ENCODE measurements at regions not wholly inside any gene's neighbourhood (a gene's known extent, or its start where the extent isn't known, plus 50 kb on each side); places are given as distances from the start of the nearest gene placed in this dataset.
"Not testable (repeated sequence)": the region's sequence is repeated elsewhere in the genome, so short reads cannot be mapped to it uniquely, and the experiment has no call there.

DNA sequence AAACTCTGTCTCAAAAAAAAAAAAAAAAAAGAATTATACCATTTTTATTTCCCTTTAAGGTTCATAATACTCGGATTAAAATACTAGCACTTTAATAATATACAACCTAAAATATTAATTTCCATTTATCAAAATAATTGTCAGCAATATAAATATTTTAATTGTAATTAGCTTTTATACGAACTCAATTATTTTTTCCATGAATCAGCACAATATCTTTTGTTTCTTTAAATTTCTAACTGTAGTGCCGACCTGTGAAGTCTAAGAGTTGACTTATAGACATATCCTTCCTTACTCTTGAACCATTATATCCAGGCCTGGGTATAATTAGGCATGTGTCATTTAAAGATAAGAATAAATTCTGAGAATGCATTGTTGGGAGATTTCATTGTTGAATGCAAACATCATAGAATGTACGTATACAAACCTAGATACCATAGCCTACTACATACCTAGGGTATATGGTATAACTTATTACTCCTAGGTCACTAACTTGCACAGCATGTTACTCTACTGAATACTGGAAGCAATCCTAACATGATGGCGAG lies 996.7 kb upstream of the TMPRSS15 start:
- DNase-seq: no peak
- in situ Hi-C loops (cut with MboI; ENCODE audit: low pct_unique_long_range_greater_than_20kb, low sequenced_read_pairs): no loop called here

DNA sequence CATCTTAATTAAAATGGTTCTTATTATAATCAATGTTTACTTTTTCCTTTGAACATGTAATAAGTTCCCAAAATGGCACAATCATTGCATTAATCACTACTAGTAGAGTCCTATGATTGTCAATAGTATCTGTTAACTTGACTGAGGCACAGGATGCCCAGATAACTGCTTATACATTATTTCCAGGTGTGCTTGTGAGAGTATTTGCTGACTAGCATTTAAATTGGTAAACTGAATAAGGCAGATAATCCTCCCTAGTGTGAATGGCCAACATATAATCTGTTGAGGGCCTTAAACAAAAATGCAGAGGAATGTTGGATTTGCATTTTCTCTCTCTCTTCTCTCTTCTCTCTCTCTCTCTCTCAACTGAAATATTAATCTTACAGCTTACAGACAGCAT lies 999.3 kb upstream of the TMPRSS15 start:
- no peak for DNase-seq
- in situ Hi-C loops (cut with MboI; ENCODE audit: low pct_unique_long_range_greater_than_20kb, low sequenced_read_pairs): no loop called here

DNA sequence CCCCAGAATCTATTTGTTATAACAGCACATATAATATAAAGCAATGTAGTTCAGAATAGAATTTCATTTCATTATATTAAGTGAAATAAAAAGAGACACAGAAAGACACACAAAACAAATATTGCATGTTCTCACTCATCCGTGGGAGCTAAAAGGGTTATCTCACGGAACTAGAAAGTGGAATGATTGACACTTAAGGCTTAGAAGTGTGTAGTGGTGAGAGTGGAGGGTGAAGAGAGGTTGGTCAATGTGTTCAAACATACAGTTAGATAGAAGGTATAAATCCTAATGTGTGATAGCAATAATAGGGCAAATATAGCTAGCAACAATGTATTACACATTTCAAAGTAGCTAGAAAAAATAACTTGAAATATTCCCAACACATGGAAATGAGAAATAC lies 1001.7 kb upstream of the TMPRSS15 start:
- in situ Hi-C loops (cut with MboI; ENCODE audit: low pct_unique_long_range_greater_than_20kb, low sequenced_read_pairs): no loop called here
- DNase-seq: no peak

DNA sequence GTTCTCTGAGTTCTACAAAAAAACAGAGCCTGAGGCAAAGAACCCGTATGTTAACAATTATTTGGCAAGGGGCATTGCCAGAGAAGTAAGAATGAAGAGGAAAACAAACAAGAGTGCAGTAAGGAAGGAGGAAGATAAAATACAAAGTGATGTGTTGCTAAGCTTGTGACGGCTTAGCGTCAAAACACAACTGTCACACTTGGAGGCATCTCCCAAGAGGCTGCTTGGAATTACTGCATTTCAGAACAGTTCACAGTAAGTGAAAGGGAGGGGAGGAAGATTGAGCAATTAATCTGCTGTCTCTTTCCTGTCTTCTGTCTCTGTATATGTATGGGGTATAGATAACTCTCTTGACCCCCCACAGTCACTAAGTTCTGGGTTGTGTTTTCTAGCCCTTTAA lies 1017.0 kb upstream of the TMPRSS15 start:
- no peak for DNase-seq
- in situ Hi-C loops (cut with MboI; ENCODE audit: low pct_unique_long_range_greater_than_20kb, low sequenced_read_pairs): no loop called here

DNA sequence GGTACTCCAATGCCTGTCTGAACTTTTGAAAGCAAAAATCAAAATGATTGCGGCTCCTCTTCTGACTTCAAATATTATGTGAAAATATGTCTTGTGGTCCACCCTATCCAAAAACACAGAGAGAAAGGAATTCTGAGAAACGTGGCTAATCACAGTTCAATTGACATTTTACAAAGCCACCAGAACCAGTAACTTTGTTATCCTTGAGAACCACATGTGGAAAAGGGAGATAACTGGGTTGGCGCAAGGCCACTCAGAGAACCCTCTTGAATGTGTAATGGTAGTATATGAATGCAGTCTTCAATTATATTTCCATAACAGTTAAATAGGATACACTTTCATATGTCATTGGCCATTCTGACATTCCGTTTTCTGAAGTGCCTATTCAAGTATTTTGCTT lies 1030.0 kb upstream of the TMPRSS15 start:
- DNase-seq: no peak
- in situ Hi-C loops (cut with MboI; ENCODE audit: low pct_unique_long_range_greater_than_20kb, low sequenced_read_pairs): no loop called here

DNA sequence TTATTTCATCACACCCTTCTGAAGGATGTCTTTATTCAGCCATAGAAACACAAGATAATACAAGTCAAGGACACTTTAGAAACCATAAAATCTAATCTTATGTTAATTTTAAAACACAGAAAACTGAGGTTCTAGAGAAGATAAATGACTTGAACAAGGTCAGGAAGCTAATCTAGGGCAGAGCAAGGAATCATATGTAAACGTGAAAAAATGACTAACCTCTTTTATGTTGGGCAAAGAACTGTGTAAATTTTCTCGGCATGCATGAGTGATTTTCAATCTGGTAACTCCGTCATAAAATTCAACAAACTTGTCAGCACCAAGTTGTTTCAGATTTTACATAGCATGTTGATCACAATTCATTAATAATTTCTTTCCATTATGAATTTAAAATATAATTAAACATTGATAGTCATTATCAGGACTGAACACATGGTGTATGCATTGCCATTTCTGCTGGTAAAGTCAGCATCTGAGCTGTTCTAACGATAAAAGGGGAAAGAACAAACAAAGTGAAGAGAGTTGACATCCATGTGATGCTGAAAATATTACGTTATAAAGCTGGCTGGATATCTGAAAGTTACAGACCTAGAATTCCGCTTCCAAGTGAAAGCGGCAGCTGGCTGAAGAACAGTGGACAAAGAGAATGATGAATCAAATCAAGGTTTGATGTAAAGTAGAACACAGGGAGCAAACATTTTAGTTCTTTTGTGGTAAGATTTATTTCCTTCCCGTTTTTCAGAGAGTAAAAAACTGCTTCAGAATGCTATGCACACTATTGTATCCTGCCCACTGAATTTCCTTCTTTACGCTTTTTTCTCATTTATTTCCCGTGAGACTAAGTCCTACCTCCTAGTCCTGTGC lies 1037.4 kb upstream of the TMPRSS15 start:
- peak; percentile 70 for DNase-seq
- in situ Hi-C loops (cut with MboI; ENCODE audit: low pct_unique_long_range_greater_than_20kb, low sequenced_read_pairs): no loop called here

DNA sequence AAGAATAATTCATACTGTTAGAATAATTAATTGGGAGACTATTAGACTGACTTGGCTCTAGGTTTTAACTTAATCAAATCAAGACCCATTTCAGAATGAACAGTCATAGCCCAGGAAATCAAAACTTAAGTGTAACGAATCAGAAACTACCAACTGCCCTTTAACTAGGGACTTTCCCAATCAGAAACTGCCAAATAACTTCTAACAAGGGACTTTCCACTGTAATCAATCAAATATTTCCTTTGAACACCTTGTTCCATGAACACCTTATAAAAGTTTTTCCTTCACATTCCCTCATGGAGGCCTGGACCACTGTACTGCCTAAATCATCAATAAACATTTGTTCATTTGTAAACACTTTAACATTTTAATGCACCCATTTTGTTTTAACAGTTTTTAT lies 1054.7 kb upstream of the TMPRSS15 start:
- in situ Hi-C loops (cut with MboI; ENCODE audit: low pct_unique_long_range_greater_than_20kb, low sequenced_read_pairs): no loop called here

DNA sequence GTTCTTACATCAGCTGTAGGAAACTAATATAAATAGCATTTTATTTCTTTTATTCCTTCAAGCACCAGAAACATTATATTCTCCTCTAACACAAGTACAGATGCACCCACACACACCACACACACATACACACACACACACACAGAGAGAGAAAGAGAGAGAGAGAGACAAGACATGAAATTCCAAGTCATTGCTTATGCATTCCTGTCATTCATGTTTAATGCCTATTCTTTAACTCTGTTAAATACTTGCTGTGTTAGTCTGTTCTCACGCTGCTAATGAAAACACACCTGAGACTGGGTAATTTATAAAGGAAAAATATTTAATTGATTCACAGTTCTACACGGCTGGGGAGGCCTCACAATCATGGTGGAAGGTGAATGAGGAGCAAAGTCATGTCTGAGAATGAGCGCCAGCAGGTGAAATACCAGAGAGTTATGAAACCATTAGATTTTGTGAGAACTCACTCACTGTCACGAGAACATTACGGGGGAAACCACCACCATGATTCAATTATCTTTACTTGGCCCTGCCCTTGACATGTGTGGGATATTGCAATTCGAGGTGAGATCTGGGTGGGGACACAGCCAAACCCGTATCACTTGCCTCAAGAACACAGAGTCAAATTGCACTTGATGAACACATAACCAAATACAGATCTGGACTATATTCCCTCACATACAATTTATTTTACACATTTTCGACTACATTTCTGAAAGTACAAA lies 1058.1 kb upstream of the TMPRSS15 start:
- in situ Hi-C loops (cut with MboI; ENCODE audit: low pct_unique_long_range_greater_than_20kb, low sequenced_read_pairs): no loop called here
- no peak for DNase-seq

More for the DNA sequence above, 1054.7 kb upstream of the TMPRSS15 start:
- no peak for DNase-seq

DNA sequence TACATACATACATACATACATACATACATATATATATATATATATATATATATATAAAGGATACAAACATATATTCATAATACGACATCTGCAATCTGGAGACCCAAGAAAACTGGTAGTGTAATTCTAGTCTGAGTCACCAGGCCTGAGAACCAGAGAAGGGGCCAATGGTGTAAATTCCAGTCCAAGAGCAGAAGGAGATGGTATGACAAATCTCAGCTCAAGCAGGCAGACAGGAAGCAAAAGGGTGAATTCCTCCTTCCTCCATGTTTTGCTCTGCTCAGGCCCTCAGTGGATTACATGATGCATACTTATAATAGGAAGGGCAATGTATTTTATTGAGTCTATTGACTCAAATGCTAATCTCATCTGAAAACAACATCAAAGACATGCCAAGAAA lies 1060.4 kb upstream of the TMPRSS15 start:
- in situ Hi-C loops (cut with MboI; ENCODE audit: low pct_unique_long_range_greater_than_20kb, low sequenced_read_pairs): no loop called here
- no peak for DNase-seq

DNA sequence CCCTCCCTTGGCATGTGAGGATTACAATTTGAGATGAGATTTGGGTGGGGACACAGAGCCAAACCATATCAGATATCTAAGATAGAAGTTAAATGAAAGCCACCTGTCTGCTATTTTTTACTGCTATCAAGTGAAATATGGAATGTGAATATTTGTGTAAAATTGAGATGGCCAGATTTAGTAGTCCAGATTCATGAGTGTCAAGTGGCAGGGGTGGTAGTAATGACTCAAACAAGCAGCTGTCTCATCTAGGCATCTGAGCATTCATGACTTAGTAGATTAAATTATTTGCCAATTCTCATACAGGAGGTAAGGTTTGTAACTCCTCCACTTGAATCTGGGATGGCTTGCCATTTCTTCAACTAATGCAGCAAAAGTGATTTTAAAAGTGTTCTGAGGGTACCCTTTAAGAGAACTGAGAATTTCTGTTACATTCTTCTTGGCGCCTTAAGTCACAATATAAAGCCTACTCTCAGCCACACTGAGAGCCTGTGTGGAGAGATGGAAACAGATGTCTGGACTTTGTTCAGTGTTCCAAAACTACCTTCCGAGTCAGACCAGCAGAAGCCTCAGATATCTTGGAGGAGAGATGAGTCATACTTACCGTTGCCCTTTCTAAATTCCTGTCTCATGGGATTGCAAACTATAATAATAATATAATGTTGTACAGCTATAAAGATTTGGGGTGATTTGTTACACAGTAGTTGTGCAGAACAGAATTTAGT lies 1065.6 kb upstream of the TMPRSS15 start:
- in situ Hi-C loops (cut with MboI; ENCODE audit: low pct_unique_long_range_greater_than_20kb, low sequenced_read_pairs): no loop called here
- DNase-seq: no peak

DNA sequence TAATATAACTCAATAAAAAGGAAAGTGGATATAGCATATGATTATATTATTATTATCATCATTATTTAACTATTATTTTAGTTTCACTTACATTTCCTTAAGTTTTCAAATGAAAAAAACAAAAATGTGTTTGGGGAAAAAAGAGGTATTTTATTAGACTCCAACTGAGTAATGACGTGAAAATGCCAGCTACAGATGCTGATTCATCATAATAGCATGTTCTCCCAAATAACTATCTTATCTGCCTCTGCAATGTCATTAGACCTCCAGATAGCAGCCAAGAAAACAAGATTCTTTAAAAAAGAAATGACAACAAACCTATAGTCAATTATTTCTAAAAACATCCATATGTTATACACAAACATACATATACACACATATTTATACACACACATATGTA lies 1071.9 kb upstream of the TMPRSS15 start:
- no peak for DNase-seq

DNA sequence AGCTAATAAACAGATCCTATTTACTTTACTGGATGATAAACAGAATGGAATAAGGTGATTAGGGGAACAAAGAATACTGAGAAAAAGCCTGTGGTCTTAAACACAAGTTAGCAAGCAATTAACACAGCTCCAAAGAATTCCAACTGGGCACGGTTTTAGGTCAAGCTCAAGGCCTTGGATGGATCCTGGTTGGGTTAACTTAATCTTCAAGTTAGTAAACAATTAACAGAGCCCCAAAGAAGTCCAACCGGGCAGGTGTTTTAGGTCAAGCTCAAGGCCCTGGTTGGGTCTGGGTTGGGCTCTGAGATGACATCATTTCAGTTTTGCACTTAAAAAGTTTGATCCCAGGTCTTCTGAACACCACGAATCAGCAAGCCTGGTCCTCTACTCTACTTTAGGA lies 1086.3 kb upstream of the TMPRSS15 start:
- in situ Hi-C loops (cut with MboI; ENCODE audit: low pct_unique_long_range_greater_than_20kb, low sequenced_read_pairs): no loop called here
- DNase-seq: no peak

More for the DNA sequence above, 1071.9 kb upstream of the TMPRSS15 start:
- in situ Hi-C loops (cut with MboI; ENCODE audit: low pct_unique_long_range_greater_than_20kb, low sequenced_read_pairs): no loop called here

DNA sequence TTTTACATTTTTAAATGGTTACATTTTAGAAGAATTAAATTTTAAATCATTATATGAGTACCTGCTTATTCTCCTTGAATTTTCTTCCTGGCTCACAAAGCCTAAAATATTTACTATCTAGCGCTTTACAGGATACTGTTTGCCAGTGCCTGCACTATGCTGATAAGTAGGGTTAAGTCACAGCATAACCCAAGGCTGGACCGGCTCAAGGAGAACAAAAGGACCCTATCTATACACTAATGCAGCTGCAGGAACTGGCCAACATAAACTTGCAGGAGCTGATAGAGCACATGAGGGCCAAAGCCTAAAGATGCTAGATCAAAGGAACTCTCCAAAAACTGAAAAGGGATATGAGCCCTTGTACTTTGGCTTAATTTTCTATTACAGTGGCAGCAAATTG lies 1086.9 kb upstream of the TMPRSS15 start:
- in situ Hi-C loops (cut with MboI; ENCODE audit: low pct_unique_long_range_greater_than_20kb, low sequenced_read_pairs): no loop called here
- no peak for DNase-seq

DNA sequence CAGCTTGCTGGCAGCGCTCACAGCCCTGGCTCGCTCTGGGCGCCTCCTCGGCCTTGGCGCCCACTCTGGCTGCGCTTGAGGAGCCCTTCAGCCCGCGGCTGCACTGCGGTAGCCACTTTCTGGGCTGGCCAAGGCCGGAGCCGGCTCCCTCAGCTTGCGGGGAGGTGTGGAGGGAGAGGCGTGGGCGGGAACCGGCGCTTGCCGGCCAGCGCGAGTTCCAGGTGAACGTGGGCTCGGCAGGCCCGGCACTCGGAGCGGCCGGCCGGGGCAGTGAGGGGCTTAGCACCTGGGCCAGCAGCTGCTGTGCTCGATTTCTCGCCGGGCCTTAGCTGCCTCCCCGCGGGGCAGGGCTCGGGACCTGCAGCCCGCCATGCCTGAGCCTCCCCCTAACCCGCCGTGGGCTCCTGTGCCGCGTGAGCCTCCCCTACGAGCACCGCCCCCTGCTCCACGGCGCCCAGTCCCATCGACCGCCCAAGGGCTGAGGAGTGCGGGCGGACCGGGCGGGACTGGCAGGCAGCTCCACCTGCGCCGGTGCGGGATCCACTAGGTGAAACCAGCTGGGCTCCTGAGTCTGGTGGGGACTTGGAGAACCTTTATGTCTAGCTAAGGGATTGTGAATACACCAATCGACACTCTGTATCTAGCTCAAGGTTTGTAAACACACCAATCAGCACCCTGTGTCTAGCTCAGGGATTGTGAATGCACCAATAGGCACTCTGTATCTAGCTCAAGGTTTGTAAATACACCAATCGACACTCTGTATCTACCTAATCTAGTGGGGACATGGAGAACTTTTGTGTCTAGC lies 1090.1 kb upstream of the TMPRSS15 start:
- in situ Hi-C loops (cut with MboI; ENCODE audit: low pct_unique_long_range_greater_than_20kb, low sequenced_read_pairs): not testable (repeated sequence)

DNA sequence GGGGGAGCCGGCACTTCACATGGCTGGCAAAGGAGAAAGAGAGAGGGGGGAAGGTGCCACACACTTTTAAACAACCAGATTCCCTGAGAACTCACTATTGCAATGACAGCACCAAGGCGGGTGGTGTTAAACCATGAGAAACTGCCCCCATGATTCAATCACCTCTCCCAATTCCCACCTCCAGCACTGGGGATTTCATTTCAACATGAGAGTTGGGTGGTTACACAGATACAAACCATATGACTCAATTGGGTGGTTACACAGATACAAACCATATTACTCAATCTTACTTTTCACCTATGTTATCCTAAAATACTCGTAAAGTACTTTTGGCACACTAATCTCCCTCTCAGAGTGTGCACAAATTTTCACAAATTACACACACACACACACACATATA lies 1097.5 kb upstream of the TMPRSS15 start:
- in situ Hi-C loops (cut with MboI; ENCODE audit: low pct_unique_long_range_greater_than_20kb, low sequenced_read_pairs): no loop called here
- no peak for DNase-seq

More for the DNA sequence above, 1090.1 kb upstream of the TMPRSS15 start:
- not testable (repeated sequence) for DNase-seq

DNA sequence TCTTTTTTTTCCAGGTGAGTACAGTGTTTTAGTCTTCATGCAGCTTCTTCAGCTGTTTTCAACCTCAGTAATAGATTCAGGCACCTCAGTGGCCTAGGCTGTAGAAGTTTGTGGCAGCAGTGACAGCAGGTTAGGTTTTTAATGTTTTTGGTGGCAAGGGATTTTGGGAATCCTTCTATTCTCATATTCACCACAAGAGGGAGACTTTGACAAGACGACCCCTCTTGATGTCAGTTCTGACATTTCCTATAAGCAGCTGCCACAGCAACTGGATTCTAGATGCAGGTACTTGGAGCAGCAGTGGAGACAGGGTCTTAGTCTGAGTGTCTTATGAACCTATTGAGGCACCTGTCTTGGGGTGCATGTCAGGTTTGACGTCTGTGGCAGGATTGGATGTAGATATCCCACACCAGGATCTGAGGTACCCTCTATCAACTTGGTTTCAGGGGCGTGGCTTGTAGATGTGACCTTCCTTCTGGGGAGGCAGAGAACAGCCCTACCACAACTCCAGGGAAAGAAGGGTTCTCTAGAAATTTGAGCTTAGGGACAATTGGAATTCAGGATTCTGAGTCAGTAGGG lies 1104.2 kb upstream of the TMPRSS15 start:
- in situ Hi-C loops (cut with MboI; ENCODE audit: low pct_unique_long_range_greater_than_20kb, low sequenced_read_pairs): no loop called here
- peak; percentile 71 for DNase-seq

DNA sequence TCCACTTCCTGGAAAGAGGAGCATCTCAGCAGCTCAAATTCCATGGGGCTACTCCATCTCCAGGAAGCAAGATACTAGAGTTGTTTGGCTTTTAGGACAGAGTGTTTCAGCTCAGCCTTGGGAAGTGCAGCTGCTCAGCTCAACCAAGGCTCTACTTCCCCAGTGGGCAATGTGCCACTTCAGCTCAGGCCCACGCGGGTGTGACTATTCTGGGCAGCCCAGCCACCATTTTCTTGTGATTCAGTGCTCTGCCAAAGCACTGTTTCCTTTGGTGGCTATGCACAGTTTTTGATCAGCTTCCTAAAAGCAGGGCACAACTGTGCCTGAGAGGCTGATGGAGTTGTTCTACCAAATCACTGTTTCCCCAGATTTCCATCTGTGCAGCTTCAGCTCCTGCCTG lies 1104.9 kb upstream of the TMPRSS15 start:
- in situ Hi-C loops (cut with MboI; ENCODE audit: low pct_unique_long_range_greater_than_20kb, low sequenced_read_pairs): no loop called here
- no peak for DNase-seq

DNA sequence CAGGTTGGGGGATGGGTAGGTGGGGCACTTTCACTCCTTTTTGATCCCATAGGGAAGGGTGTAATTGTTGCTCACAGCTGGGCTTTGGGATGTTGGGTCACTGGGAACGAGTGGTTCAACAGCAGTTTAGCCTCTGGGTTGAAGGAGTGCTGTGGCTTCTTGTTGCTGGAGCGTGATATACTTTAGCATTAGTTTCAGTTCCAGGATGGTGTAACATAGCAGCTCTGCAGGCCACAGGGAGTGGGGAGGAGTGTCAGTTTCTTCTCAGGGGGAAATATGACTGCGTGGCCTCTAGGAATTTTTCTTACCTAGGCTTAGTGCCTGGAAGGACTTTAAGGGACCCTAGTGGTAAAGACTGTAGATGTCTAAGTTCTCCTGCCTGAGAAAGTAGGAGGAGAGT lies 1105.3 kb upstream of the TMPRSS15 start:
- in situ Hi-C loops (cut with MboI; ENCODE audit: low pct_unique_long_range_greater_than_20kb, low sequenced_read_pairs): no loop called here
- no peak for DNase-seq

DNA sequence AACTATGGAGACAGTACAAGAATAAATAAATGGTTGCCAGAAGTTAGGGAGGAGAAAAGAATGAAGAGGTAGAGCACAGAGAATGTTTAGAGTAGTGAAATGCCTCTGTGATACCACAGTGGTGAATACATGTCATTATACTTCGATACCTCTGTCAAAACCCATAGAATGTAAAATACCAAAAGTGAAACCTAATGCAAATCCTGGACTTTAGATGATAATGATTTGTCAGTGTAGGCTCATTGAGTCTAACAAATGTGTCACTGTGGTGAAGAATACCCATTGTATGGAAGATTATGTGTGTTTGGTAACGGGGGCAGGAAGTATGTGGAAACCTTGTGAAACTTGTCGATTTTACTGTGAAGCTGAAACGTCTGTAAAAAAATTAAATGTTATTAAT lies 1106.5 kb upstream of the TMPRSS15 start:
- no peak for DNase-seq
- in situ Hi-C loops (cut with MboI; ENCODE audit: low pct_unique_long_range_greater_than_20kb, low sequenced_read_pairs): no loop called here
